Right atrium auricular region (tissue), 2 donors: ENCODE measurements at regions not wholly inside any gene's neighbourhood (a gene's known extent, or its start where the extent isn't known, plus 50 kb on each side); places are given as distances from the start of the nearest gene placed in this dataset.

Experiments
- DNase-seq: peaks from one replicate; pipeline ENCODE4 v3.0.0-alpha.2; 2019; ENCODE audit warnings: low spot score
- H3K27ac ChIP-seq, 2 donors: fragments of 200-600 bp; sonication (generic); 1 replicate in 1 of 2; 2 replicates in 1 of 2; pipeline ENCODE4 v1.5.1; 2016 to 2019
- H3K27me3 ChIP-seq, 2 donors: fragments of 200-600 bp; sonication (generic); one replicate each; pipeline versions ENCODE4 v1.5.1 to v1.6.0; 2017 to 2019
- H3K36me3 ChIP-seq: fragments of 200-600 bp; sonication (generic); one replicate; pipeline ENCODE4 v1.5.1; 2016
- H3K4me1 ChIP-seq, 2 donors: fragments of 200-600 bp; sonication (generic); one replicate each; pipeline versions ENCODE4 v1.5.1 to v1.6.0; 2017 to 2019
- H3K4me3 ChIP-seq, 2 donors: fragments of 200-600 bp; sonication (generic); 1 replicate in 1 of 2; 2 replicates in 1 of 2; pipeline ENCODE4 v1.5.1; 2017 to 2019; ENCODE audit warnings: mild to moderate bottlenecking in 1 of 2, moderate library complexity in 1 of 2
- H3K9me3 ChIP-seq, 2 donors: fragments of 200-600 bp; sonication (generic); one replicate each; pipeline ENCODE4 v1.5.1; 2019
- CTCF ChIP-seq, 2 donors: fragments of 200-600 bp; sonication (generic); IDR thresholded peaks; one replicate each; pipeline ENCODE4 v1.5.1; 2019; ENCODE audit warnings: antibody characterized with exemption in 2 of 2

GRCh38 chr14:98952593-98953350 lies 319.2 kb downstream of the BCL11B start:
- Histone ChIP-seq H3K27me3 (no peaks in the 10 kb centered on the region), H3K36me3 (no peaks in the 10 kb centered on the region), H3K4me3 (no peak overlapping the region), H3K9me3 (no peaks in the 10 kb centered on the region), H3K27ac (no peak overlapping the region), H3K4me1 (no peaks in the 10 kb centered on the region)
- no peak for TF ChIP-seq CTCF (IDR thresholded peaks at IDR 0.05)
- DNase-seq = peak; percentile 66

DNA sequence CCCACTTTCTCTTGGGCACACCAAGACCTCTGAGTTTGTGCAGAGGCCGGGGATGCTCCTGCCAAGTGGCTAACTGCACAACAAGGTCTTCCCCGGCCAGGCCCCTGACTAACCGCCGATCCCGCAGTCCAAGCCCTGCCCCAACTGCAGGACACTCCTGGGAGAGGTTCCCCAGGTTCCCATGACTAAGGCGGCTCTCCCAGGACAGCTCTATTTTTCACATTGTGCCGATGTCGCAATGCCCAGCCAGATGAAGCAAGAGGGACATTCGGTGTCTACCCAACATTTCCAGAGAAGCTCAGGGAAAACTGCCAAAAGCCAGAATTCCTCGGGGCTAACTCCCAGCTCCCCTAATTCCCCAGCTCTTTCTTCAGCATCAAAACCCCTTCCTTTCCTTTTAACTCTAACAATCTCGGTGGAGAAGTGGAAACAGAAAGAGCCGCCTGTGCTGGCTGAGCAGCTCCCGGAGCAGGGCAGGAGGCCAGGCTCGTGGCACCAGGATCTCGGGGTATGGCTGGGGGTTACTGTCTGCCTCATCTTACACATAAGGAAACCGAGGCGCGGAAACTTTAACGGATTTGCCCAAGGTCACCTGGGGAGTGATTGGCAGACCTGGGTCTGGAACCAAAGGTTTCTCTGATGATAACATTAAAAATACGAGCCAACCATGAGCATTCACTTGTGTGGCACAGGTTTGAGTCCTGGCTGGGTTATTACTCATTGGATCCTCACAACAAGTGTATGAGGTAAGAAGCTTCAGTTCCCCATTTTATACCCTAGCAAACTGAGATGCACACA lies 318.2 kb downstream of the BCL11B start:
- DNase-seq = peak; percentile 91
- no peak for TF ChIP-seq CTCF (IDR thresholded peaks at IDR 0.05)
- no peaks in the 10 kb centered on the region for H3K9me3 ChIP-seq
- H3K4me3 ChIP-seq = no peak overlapping the region
- no peaks in the 10 kb centered on the region for H3K36me3 ChIP-seq
- H3K27me3 ChIP-seq = no peaks in the 10 kb centered on the region
- H3K27ac ChIP-seq = no peak overlapping the region
- H3K4me1 ChIP-seq = no peaks in the 10 kb centered on the region

DNA sequence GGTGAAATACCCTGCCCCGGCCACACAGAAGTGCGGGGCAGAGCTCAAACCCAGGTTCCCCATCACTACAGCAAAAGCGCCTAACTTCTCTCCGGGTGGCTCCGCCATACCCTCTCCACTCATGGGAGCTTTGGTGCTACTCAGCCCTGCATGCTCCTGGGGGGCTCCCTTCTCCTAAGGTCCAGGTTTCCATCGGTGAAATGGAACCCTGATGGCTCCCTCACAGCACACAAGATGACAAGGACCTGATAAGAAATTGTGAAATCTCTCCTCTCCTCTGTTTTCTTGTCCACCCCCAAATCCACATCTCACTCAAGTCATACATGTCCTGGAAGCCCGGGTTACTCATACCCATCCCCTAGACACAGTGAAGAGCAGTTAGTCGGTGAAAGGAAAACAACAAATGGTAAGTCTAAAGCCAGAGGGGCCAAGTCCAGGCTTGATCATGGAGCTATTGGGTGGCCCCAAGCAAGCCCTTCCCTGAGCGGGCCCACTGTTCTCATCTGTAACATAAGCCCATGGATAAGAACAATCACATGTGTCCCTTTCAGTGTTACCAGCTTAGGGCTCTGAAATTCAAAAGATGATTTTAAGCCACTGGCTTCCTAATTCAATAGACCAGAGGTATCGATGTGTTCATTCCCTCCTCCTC lies 317.5 kb downstream of the BCL11B start:
- DNase-seq = peak; percentile 54
- no peak overlapping the region for H3K4me3 ChIP-seq
- no peaks in the 10 kb centered on the region for H3K36me3 ChIP-seq
- H3K27ac ChIP-seq = no peak overlapping the region
- no peak for TF ChIP-seq CTCF (IDR thresholded peaks at IDR 0.05)
- no peaks in the 10 kb centered on the region for H3K4me1 ChIP-seq
- no peaks in the 10 kb centered on the region for H3K9me3 ChIP-seq
- no peaks in the 10 kb centered on the region for H3K27me3 ChIP-seq

GRCh38 chr14:98955036-98955740 lies 316.8 kb downstream of the BCL11B start:
- Histone ChIP-seq H3K9me3 (no peaks in the 10 kb centered on the region), H3K27ac (no peak overlapping the region), H3K4me3 (no peak overlapping the region), H3K36me3 (no peaks in the 10 kb centered on the region), H3K27me3 (no peaks in the 10 kb centered on the region), H3K4me1 (no peaks in the 10 kb centered on the region)
- no peak for TF ChIP-seq CTCF (IDR thresholded peaks at IDR 0.05)
- DNase-seq = no peak

DNA sequence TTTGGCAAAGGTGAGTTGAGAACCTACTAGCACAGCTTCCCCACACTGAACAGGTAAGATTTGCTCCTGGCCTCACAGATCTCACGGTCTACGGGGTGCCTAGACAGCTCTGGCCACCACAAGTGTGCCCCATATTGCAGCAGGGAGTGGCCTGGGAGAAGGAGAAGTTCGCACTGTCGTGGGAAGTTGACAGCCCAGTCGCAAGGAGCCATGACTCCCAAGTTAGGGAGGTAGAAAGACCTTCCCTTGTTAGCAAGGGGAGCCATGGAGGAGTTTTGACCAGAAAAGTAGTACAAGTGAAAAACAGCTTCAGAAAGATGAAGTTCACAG lies 316.3 kb downstream of the BCL11B start:
- no peak for TF ChIP-seq CTCF (IDR thresholded peaks at IDR 0.05)
- DNase-seq = peak; percentile 49
- H3K27ac ChIP-seq = no peak overlapping the region

More for the DNA sequence above, 316.3 kb downstream of the BCL11B start:
- Histone ChIP-seq H3K4me1 (no peaks in the 10 kb centered on the region), H3K36me3 (no peaks in the 10 kb centered on the region), H3K27me3 (no peaks in the 10 kb centered on the region), H3K9me3 (no peaks in the 10 kb centered on the region), H3K4me3 (no peak overlapping the region)
